HEK293T (cell line): ENCODE measurements at regions not wholly inside any gene's neighbourhood (a gene's known extent, or its start where the extent isn't known, plus 50 kb on each side); places are given as distances from the start of the nearest gene placed in this dataset.
"Not testable (repeated sequence)": the region's sequence is repeated elsewhere in the genome, so short reads cannot be mapped to it uniquely, and the experiment has no call there.

ENCODE experiments used
- CTCF ChIA-PET: fragments of 350-600 bp; formaldehyde crosslinking; extraction: SDS; loops from one replicate; lab custom pipeline; 2021; ENCODE audit warnings: antibody characterized with exemption, inconsistent platforms; lab: Yijun Ruan, JAX
- POLR2A ChIA-PET: fragments of 350-600 bp; formaldehyde crosslinking; extraction: SDS; loops from one replicate; lab custom pipeline; 2020; ENCODE audit warnings: antibody characterized with exemption, inconsistent platforms; lab: Yijun Ruan, JAX
- DNase-seq: peaks from one replicate; pipeline ENCODE4 v3.0.0; 2012; ENCODE audit warnings: mixed read lengths; ENCODE audit errors: extremely low spot score
- ARNT ChIP-seq: fragments of 450-650 bp; IDR thresholded peaks from 2 replicates; pipeline ENCODE4 v1.6.1; 2017; ENCODE audit warnings: mild to moderate bottlenecking
- BHLHE40 ChIP-seq: fragments of 450-650 bp; IDR thresholded peaks from 2 replicates; pipeline ENCODE4 v1.6.1; 2016; ENCODE audit warnings: mild to moderate bottlenecking, moderate library complexity, borderline replicate concordance
- CTBP1 ChIP-seq: fragments of 450-650 bp; IDR thresholded peaks from 2 replicates; pipeline ENCODE4 v1.6.1; 2016; ENCODE audit warnings: borderline replicate concordance
- ELF4 ChIP-seq: fragments of 450-650 bp; IDR thresholded peaks from 2 replicates; pipeline ENCODE4 v1.6.1; 2017; ENCODE audit warnings: antibody characterized with exemption
- FOXA1 ChIP-seq: fragments of 450-650 bp; IDR thresholded peaks from 2 replicates; pipeline ENCODE4 v1.6.1; 2016; ENCODE audit warnings: mild to moderate bottlenecking
- FOXK2 ChIP-seq: fragments of 450-650 bp; IDR thresholded peaks from 2 replicates; pipeline ENCODE4 v1.6.1; 2016; ENCODE audit warnings: mild to moderate bottlenecking
- FOXM1 ChIP-seq: fragments of 450-650 bp; IDR thresholded peaks from 2 replicates; pipeline ENCODE4 v1.6.1; 2017; ENCODE audit warnings: mild to moderate bottlenecking, borderline replicate concordance
- HDGF ChIP-seq: fragments of 450-650 bp; IDR thresholded peaks from 2 replicates; pipeline ENCODE4 v1.6.1; 2017; ENCODE audit warnings: antibody characterized with exemption, borderline replicate concordance
- L3MBTL2 ChIP-seq: fragments of 450-650 bp; conservative IDR thresholded peaks from 2 replicates; pipeline ENCODE4 v1.6.1; 2016; ENCODE audit warnings: mild to moderate bottlenecking
- LEF1 ChIP-seq: fragments of 450-650 bp; IDR thresholded peaks from 2 replicates; pipeline ENCODE4 v1.6.1; 2017; ENCODE audit warnings: mild to moderate bottlenecking, borderline replicate concordance
- NFRKB ChIP-seq: fragments of 450-650 bp; IDR thresholded peaks from 2 replicates; pipeline ENCODE4 v1.6.1; 2016; ENCODE audit warnings: mild to moderate bottlenecking, moderate library complexity
- SP1 ChIP-seq: fragments of 450-650 bp; IDR thresholded peaks from 2 replicates; pipeline ENCODE4 v1.6.1; 2017
- SUZ12 ChIP-seq: fragments of 450-650 bp; IDR thresholded peaks from 2 replicates; pipeline ENCODE4 v1.6.1; 2016; ENCODE audit warnings: mild to moderate bottlenecking
- TARDBP ChIP-seq: fragments of 450-650 bp; IDR thresholded peaks from 2 replicates; pipeline ENCODE4 v1.6.1; 2016
- ZNF384 ChIP-seq: fragments of 450-650 bp; IDR thresholded peaks from 2 replicates; pipeline ENCODE4 v1.6.1; 2016
- TF ChIP-seq, protein P1 (sequence below): fragments of 450-650 bp; IDR thresholded peaks from 2 replicates; pipeline ENCODE4 v1.6.1; 2016

DNA sequence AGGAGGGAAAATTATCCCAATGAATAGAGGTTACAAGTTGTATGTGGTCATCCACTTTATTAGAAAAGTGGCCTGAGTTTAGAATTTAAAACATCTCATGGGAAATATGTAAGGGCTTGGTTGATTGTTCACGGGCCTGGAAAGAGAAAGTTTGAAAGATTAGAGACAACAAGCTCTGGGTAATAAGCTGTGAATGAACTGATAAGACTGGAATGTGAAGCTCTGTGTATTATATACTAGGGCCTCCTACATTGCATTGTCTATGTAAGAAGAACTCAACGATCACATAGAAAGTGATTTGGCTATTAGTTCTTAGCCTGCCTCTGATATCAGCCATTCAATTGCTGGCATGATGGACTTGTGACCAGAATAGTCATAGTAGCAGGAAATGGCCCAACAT is 199.2 kb upstream of the MAGI2 start:
- ChIA-PET POLR2A (no interaction called here), CTCF (no interaction called here)
- no peak for DNase-seq
- TF ChIP-seq FOXK2 = no peak
- TF ChIP-seq, protein P1, sequence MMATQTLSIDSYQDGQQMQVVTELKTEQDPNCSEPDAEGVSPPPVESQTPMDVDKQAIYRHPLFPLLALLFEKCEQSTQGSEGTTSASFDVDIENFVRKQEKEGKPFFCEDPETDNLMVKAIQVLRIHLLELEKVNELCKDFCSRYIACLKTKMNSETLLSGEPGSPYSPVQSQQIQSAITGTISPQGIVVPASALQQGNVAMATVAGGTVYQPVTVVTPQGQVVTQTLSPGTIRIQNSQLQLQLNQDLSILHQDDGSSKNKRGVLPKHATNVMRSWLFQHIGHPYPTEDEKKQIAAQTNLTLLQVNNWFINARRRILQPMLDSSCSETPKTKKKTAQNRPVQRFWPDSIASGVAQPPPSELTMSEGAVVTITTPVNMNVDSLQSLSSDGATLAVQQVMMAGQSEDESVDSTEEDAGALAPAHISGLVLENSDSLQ = no peak
- TF ChIP-seq ELF4 = no peak
- TF ChIP-seq CTBP1 = no peak
- TF ChIP-seq LEF1 = no peak
- no peak for TF ChIP-seq ZNF384
- TF ChIP-seq SP1 = no peak
- TF ChIP-seq NFRKB = no peak
- TF ChIP-seq BHLHE40 = no peak
- TF ChIP-seq FOXA1 = no peak

DNA sequence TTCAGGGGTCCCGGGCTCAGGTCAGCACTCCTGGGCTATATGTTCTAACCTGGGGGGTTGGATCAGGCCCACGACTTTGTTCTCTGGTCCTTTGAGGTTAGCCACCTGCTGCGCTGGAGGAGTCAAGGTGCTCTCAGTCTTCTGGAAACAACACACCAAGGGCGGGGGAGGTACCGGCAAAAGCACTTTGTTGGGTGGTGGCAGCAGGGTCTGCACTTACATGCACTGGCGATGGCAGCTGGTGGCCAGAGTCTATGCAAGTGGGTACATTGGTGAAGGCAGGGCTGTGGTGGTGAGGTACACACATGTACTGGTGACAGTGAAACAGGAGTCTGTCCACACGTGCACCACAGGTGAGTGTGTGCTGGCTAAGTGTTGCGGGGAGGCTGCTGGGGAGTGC is 194.2 kb upstream of the MAGI2 start:
- POLR2A ChIA-PET = no interaction called here
- no peak for TF ChIP-seq BHLHE40
- no peak for TF ChIP-seq ARNT
- no peak for TF ChIP-seq TARDBP
- no peak for TF ChIP-seq L3MBTL2
- TF ChIP-seq FOXK2 = no peak
- TF ChIP-seq HDGF = no peak
- no peak for TF ChIP-seq FOXA1
- TF ChIP-seq ELF4 = no peak
- TF ChIP-seq, protein P1 = no peak
- TF ChIP-seq SUZ12 = no peak
- TF ChIP-seq CTBP1 = no peak
- no peak for TF ChIP-seq ZNF384
- no peak for TF ChIP-seq SP1
- TF ChIP-seq NFRKB = no peak
- no peak for TF ChIP-seq LEF1
- no peak for TF ChIP-seq FOXM1
- CTCF ChIA-PET = no interaction called here
- no peak for DNase-seq

DNA sequence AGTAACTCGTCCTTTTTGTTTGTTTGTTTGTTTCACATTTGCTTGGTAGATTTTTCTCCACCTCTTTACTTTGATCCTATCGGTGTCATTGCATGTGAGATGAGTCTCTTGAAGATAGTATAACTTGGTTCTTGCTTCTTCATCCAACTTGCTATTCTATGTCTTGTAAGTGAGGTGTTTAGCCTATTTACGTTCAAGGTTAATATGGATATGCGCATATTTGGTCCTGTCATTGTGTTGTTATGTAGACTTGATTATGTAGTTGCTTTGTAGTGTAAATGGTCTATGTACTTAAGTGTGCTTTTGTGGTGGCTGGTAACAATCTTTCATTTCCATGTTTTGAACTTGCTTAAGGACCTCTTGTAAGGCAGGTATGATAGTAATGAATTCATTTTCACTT is 192.8 kb upstream of the MAGI2 start:
- TF ChIP-seq, protein P1 = no peak
- no peak for TF ChIP-seq FOXK2
- TF ChIP-seq HDGF = no peak
- TF ChIP-seq BHLHE40 = no peak
- ChIA-PET POLR2A (no interaction called here), CTCF (no interaction called here)
- no peak for DNase-seq

DNA sequence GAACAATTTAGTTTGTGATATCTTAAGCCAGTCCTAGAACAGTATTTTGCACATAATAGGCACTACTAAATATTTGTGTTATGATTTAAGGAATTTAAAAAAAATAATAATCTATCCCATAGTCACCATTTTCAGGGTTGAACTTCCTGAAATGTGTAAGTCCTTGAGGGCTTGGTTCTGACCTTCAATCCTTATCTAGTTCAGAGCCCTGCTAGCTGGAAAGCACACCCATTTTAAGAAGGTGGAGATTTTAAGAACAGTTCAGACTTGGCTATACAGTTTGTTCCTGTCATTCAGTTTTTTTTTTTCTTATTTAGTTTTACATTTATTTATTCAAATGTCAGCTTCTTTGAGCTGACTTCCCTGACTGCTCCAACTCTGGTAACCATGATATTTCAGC is 183.4 kb upstream of the MAGI2 start:
- DNase-seq = no peak
- CTCF ChIA-PET = no interaction called here
- POLR2A ChIA-PET = no interaction called here
- TF ChIP-seq FOXK2 (no peak), ZNF384 (no peak), SUZ12 (no peak)

DNA sequence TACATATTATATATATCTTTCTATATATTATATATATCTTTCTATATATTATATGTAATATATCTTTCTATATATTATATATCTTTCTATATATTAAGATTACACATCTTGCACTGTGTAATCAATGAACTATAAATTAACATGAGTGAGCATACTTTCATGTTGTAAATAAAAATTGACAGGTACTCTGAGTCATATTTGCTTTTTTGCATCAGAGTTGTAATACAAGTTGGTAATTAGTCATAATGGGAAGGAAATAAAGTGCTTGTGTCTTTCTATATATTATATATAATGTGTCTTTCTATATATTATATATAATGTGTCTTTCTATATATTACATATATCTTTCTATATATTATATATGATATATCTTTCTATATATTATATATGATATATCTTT is 172.5 kb upstream of the MAGI2 start:
- DNase-seq, CTCF ChIA-PET, POLR2A ChIA-PET: not testable (repeated sequence)

DNA sequence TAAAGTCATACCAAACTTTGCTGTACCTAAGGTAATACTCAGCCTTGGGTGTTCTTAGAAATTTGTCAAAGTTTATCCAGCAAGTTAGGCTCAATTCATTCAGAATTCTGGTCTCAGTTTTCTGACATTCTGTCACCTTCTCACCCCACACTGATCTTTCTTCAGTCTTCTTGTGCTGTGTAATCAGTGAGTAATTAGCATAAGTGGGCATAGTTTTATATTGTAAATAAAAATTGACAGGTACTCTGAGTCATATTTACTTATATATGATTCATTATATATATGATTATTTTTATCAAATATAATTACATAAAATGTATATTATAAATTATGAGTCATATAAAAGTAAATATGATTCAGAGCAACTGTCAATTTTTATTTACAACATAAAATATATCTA is 170.9 kb upstream of the MAGI2 start:
- CTCF ChIA-PET = no interaction called here
- no peak for DNase-seq
- TF ChIP-seq HDGF (no peak), FOXA1 (no peak)
- POLR2A ChIA-PET = no interaction called here

DNA sequence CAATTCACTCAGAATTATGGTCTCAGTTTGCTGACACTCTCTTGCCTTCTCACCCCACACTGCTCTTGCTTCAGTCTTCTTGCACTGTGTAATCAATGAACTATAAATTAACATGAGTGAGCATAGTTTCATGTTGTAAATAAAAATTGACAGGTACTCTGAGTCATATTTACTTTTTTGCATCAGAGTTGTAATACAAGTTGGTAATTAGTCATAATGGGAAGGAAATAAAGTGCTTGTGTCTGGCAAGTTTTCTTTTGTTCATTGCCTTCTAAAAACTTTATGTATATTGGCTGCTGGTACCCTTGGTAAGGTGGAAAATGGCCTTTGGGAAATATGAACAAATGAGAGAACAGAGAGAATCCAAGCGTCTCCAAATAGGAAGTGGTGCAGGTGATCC is 169.3 kb upstream of the MAGI2 start:
- CTCF ChIA-PET = no interaction called here
- POLR2A ChIA-PET = no interaction called here
- TF ChIP-seq ELF4 (no peak), LEF1 (no peak), NFRKB (no peak), FOXM1 (no peak), SP1 (no peak), CTBP1 (no peak), FOXA1 (no peak), ZNF384 (no peak)
- TF ChIP-seq, protein P1 = no peak
- DNase-seq = no peak

DNA sequence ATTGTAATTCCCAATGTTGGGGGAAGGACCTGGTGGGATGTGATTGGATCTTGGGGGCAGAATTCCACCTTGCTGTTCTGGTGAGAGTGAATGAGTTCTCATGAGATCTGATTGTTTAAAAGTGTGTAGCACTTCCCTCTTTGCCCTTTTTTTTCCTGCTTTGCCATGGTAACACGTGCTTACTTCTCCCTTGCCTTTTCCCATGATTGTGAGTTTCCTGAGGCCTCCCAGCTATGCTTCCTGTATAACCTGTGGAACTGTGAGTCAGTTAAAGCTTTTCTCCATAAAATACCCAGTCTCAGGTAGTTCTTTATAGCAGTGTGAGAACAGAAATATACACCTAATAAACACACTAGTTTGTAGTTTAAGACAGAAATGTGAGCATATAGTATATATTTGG is 166.8 kb upstream of the MAGI2 start:
- no peak for DNase-seq
- ChIA-PET POLR2A (no interaction called here), CTCF (no interaction called here)
- TF ChIP-seq ZNF384 (no peak), HDGF (no peak), CTBP1 (no peak), ELF4 (no peak), SP1 (no peak), ARNT (no peak), TARDBP (no peak), L3MBTL2 (no peak), BHLHE40 (no peak)
